Mesenchymal stem cell (in vitro differentiated cells and primary cell): ENCODE measurements at regions not wholly inside any gene's neighbourhood (a gene's known extent, or its start where the extent isn't known, plus 50 kb on each side); places are given as distances from the start of the nearest gene placed in this dataset.

Source experiments
- DNase-seq: peaks from one replicate; pipeline ENCODE4 v3.0.0-alpha.2; 2013
- H2AFZ ChIP-seq: one replicate; pipeline ENCODE4 v1.6.1; 2013; ENCODE audit warnings: low read depth, mild to moderate bottlenecking, control low read depth, inconsistent platforms, low read length, moderate library complexity
- H2AK5ac ChIP-seq: 2 replicates; pipeline ENCODE4 v1.6.1; 2013; ENCODE audit warnings: low read length, moderate library complexity, mild to moderate bottlenecking, inconsistent platforms; ENCODE audit not compliant: severe bottlenecking
- H2BK120ac ChIP-seq: one replicate; pipeline ENCODE4 v1.6.1; 2013; ENCODE audit warnings: low read depth, mild to moderate bottlenecking, inconsistent platforms, low read length, moderate library complexity
- H2BK12ac ChIP-seq, 2 experiments: one replicate each; pipeline ENCODE4 v1.6.1; 2013; ENCODE audit warnings: inconsistent platforms in 2 of 2, low read length in 2 of 2, mild to moderate bottlenecking in 2 of 2, moderate library complexity in 2 of 2, control low read depth in 1 of 2
- H2BK15ac ChIP-seq: one replicate; pipeline ENCODE4 v1.6.1; 2013; ENCODE audit warnings: mild to moderate bottlenecking, low read depth, inconsistent platforms; ENCODE audit not compliant: poor library complexity, severe bottlenecking
- H2BK5ac ChIP-seq: 2 replicates; pipeline ENCODE4 v1.6.1; 2013; ENCODE audit warnings: low read depth, mild to moderate bottlenecking, low read length, control low read depth, inconsistent platforms; ENCODE audit not compliant: poor library complexity, severe bottlenecking
- H3K14ac ChIP-seq, 2 experiments: one replicate each; pipeline ENCODE4 v1.6.1; 2013; ENCODE audit warnings: inconsistent platforms in 2 of 2, low read length in 2 of 2, control low read depth in 1 of 2, mild to moderate bottlenecking in 1 of 2, moderate library complexity in 1 of 2
- H3K18ac ChIP-seq, 2 experiments: one replicate each; pipeline ENCODE4 v1.6.1; 2013; ENCODE audit warnings: inconsistent platforms in 2 of 2, low read length in 2 of 2, control low read depth in 1 of 2, low read depth in 1 of 2, mild to moderate bottlenecking in 1 of 2
- H3K23ac ChIP-seq, 2 experiments: one replicate each; pipeline ENCODE4 v1.6.1; 2013; ENCODE audit warnings: inconsistent platforms in 2 of 2, low read length in 2 of 2, mild to moderate bottlenecking in 2 of 2, moderate library complexity in 2 of 2, control low read depth in 1 of 2
- H3K27ac ChIP-seq: 2 replicates; pipeline ENCODE4 v1.5.1; 2013; ENCODE audit warnings: mild to moderate bottlenecking, moderate library complexity, low read length, control low read depth, inconsistent platforms; ENCODE audit not compliant: poor library complexity, severe bottlenecking
- H3K27me3 ChIP-seq, 2 experiments: 2 replicates each; pipeline versions ENCODE4 v1.6.1 to v1.7.0; 2013; ENCODE audit warnings: low read length in 2 of 2, mild to moderate bottlenecking in 2 of 2, moderate library complexity in 2 of 2, control low read depth in 1 of 2, inconsistent platforms in 1 of 2; ENCODE audit not compliant: control insufficient read depth in 1 of 2, insufficient read depth in 1 of 2
- H3K36me3 ChIP-seq, 2 experiments: 2 replicates each; pipeline versions ENCODE4 v1.6.1 to v1.7.0; 2013; ENCODE audit warnings: low read length in 2 of 2, control low read depth in 1 of 2, inconsistent platforms in 1 of 2, low read depth in 1 of 2, mild to moderate bottlenecking in 1 of 2; ENCODE audit not compliant: insufficient read depth in 2 of 2, control insufficient read depth in 1 of 2
- H3K4ac ChIP-seq, 2 experiments: one replicate each; pipeline ENCODE4 v1.6.1; 2013; ENCODE audit warnings: inconsistent platforms in 2 of 2, low read length in 2 of 2, mild to moderate bottlenecking in 2 of 2, moderate library complexity in 2 of 2, control low read depth in 1 of 2, low read depth in 1 of 2
- H3K4me1 ChIP-seq: 2 replicates; pipeline ENCODE4 v1.6.1; 2013; ENCODE audit warnings: low read depth, low read length, control low read depth; ENCODE audit not compliant: control insufficient read depth, insufficient read depth
- H3K4me2 ChIP-seq: 2 replicates; pipeline ENCODE4 v1.6.1; 2013; ENCODE audit warnings: low read length, mild to moderate bottlenecking, inconsistent platforms; ENCODE audit not compliant: poor library complexity, severe bottlenecking
- H3K4me3 ChIP-seq, 2 experiments: 2 replicates each; pipeline versions ENCODE4 v1.5.1 to v1.7.0; 2013; ENCODE audit warnings: low read length in 2 of 2, mild to moderate bottlenecking in 2 of 2, control low read depth in 1 of 2, low read depth in 1 of 2; ENCODE audit not compliant: insufficient read depth in 1 of 2
- H3K79me1 ChIP-seq: replicated peaks from 2 replicates; pipeline ENCODE4 v1.6.1; 2013; ENCODE audit warnings: mild to moderate bottlenecking, control low read depth, low read length, inconsistent platforms; ENCODE audit not compliant: poor library complexity, severe bottlenecking
- H3K9ac ChIP-seq: 2 replicates; pipeline ENCODE4 v1.7.0; 2013; ENCODE audit warnings: mild to moderate bottlenecking, low read length, moderate library complexity
- H3K9me3 ChIP-seq: 2 replicates; pipeline ENCODE4 v1.7.0; 2013; ENCODE audit warnings: mild to moderate bottlenecking, low read length; ENCODE audit not compliant: control insufficient read depth
- H4K8ac ChIP-seq: one replicate; pipeline ENCODE4 v1.6.1; 2013; ENCODE audit warnings: inconsistent platforms, mild to moderate bottlenecking, low read length, moderate library complexity
- H4K91ac ChIP-seq: one replicate; pipeline ENCODE4 v1.6.1; 2013; ENCODE audit warnings: mild to moderate bottlenecking, low read length, inconsistent platforms
- WGBS: methylation state at CpG from one replicate; pipeline ENCODE4 v1.1.7; 2013; ENCODE audit warnings: mixed read lengths; 5-methylcytosine and 5-hydroxymethylcytosine counted together

GRCh38 chr2:58429014-58429875 is 188.1 kb upstream of the FANCL start:
- Histone ChIP-seq H4K91ac (no peak overlapping the region), H2BK120ac (no peak overlapping the region), H2BK15ac (no peak overlapping the region), H3K79me1 (no peaks in the 10 kb centered on the region), H3K36me3 (no peaks in the 10 kb centered on the region), H3K4me1 (peaks cover 5% of the 10 kb centered on the region), H3K23ac (no peak overlapping the region), H2AFZ (no peak overlapping the region), H2AK5ac (no peak overlapping the region), H3K4me3 (peak overlapping the region; percentile 65 to 66), H3K27ac (no peak overlapping the region), H3K14ac (no peak overlapping the region), H3K4me2 (peak overlapping the region; percentile 96), H3K9me3 (no peaks in the 10 kb centered on the region), H4K8ac (no peak overlapping the region), H3K9ac (no peak overlapping the region), H3K18ac (no peak overlapping the region), H2BK12ac (no peak overlapping the region), H3K4ac (no peak overlapping the region), H2BK5ac (no peak overlapping the region), H3K27me3 (peaks cover 5 to 44% of the 10 kb centered on the region in 2 experiments)
- WGBS = 27% methylated on average over 13 of the region's 13 CpGs
- peak; percentile 22 for DNase-seq

- H2BK15ac ChIP-seq = no peak overlapping the region
- H3K4me1 ChIP-seq = peaks cover 5% of the 10 kb centered on the region
- no peak overlapping the region for H3K14ac ChIP-seq
- peak overlapping the region; percentile 66 to 76 for H3K4me3 ChIP-seq
- H3K27ac ChIP-seq = no peak overlapping the region
- no peak overlapping the region for H2BK12ac ChIP-seq
- H3K23ac ChIP-seq = no peak overlapping the region
- peak overlapping the region; percentile 96 for H3K4me2 ChIP-seq
- H2BK5ac ChIP-seq = no peak overlapping the region
- no peak overlapping the region for H4K8ac ChIP-seq
- H3K36me3 ChIP-seq = no peaks in the 10 kb centered on the region
- no peak overlapping the region for H3K9ac ChIP-seq
- no peak overlapping the region for H2AK5ac ChIP-seq
- no peaks in the 10 kb centered on the region for H3K9me3 ChIP-seq
- no peak overlapping the region for H3K4ac ChIP-seq
- WGBS = 1% methylated on average over 31 of the region's 76 CpGs
- H2BK120ac ChIP-seq = peak overlapping the region; percentile 3
- H3K27me3 ChIP-seq = peaks cover 5 to 44% of the 10 kb centered on the region in 2 experiments
- H2AFZ ChIP-seq = peak overlapping the region; percentile 42
- peak; percentile 24 for DNase-seq
- H3K79me1 ChIP-seq = no peaks in the 10 kb centered on the region
- H3K18ac ChIP-seq = no peak overlapping the region
- H4K91ac ChIP-seq = no peak overlapping the region
Measured at GRCh38 chr2:58428096-58429013, 187.2 kb upstream of the FANCL start.

- no peak overlapping the region for H3K18ac ChIP-seq
- H3K27ac ChIP-seq = no peak overlapping the region
- H2BK120ac ChIP-seq = peak overlapping the region; percentile 3
- no peak overlapping the region for H2BK12ac ChIP-seq
- H3K4ac ChIP-seq = no peak overlapping the region
- no peak overlapping the region for H3K9ac ChIP-seq
- peak overlapping the region; percentile 66 to 76 for H3K4me3 ChIP-seq
- H2AFZ ChIP-seq = peak overlapping the region; percentile 42
- no peak overlapping the region for H2BK15ac ChIP-seq
- H3K9me3 ChIP-seq = no peaks in the 10 kb centered on the region
- no peak overlapping the region for H2BK5ac ChIP-seq
- H3K23ac ChIP-seq = no peak overlapping the region
- H3K27me3 ChIP-seq = peaks cover 5 to 44% of the 10 kb centered on the region in 2 experiments
- H3K79me1 ChIP-seq = no peaks in the 10 kb centered on the region
- no peaks in the 10 kb centered on the region for H3K36me3 ChIP-seq
- H3K4me1 ChIP-seq = peaks cover 5% of the 10 kb centered on the region
- no peak overlapping the region for H3K14ac ChIP-seq
- H3K4me2 ChIP-seq = peak overlapping the region; percentile 94
- no peak overlapping the region for H4K8ac ChIP-seq
- no peak overlapping the region for H4K91ac ChIP-seq
- WGBS = under 1% methylated on average over 24 of the region's 28 CpGs
- peak; percentile 64 for DNase-seq
- H2AK5ac ChIP-seq = no peak overlapping the region
Measured at GRCh38 chr2:58427572-58428095, 186.5 kb upstream of the FANCL start.

- Histone ChIP-seq H3K4me3 (no peak overlapping the region), H2BK5ac (no peak overlapping the region), H3K23ac (no peak overlapping the region), H2BK12ac (no peak overlapping the region), H2AK5ac (no peak overlapping the region), H2BK15ac (no peak overlapping the region), H3K18ac (no peak overlapping the region), H4K8ac (no peak overlapping the region), H4K91ac (no peak overlapping the region), H3K4ac (no peak overlapping the region), H3K9me3 (no peaks in the 10 kb centered on the region), H2AFZ (no peak overlapping the region), H3K14ac (no peak overlapping the region), H3K4me2 (no peak overlapping the region), H3K9ac (no peak overlapping the region), H2BK120ac (no peak overlapping the region), H3K36me3 (no peaks in the 10 kb centered on the region), H3K79me1 (no peaks in the 10 kb centered on the region), H3K27me3 (peaks cover 5 to 47% of the 10 kb centered on the region in 2 experiments), H3K4me1 (peaks cover 5% of the 10 kb centered on the region), H3K27ac (no peak overlapping the region)
- WGBS = 100% methylated on average over 1 of the region's 1 CpG
- DNase-seq = no peak
Measured at GRCh38 chr2:58425368-58425767, 184.2 kb upstream of the FANCL start.
